Activated naive CD4-positive, alpha-beta T cell treated with anti-CD3 and anti-CD28 coated beads, Interleukin-2, amount 50 U/mL, for 72 hours (primary cell): ENCODE measurements at regions not wholly inside any gene's neighbourhood (a gene's known extent, or its start where the extent isn't known, plus 50 kb on each side); places are given as distances from the start of the nearest gene placed in this dataset.

Experiments used
- ATAC-seq, 2 donors: fragments of 150-1000 bp; cut with Tn5 transposase; 2 replicates each; pipeline ENCODE4 v1.10.0; 2021; ENCODE audit warnings: mild to moderate bottlenecking in 2 of 2, moderate library complexity in 2 of 2
- DNase-seq, 2 donors: peaks; one replicate each; pipeline ENCODE4 v3.0.0; 2021 to 2022; ENCODE audit warnings: low spot score in 2 of 2
- H3K27ac Mint-ChIP-seq, 2 donors: one replicate each; pipeline ENCODE4 v1.8.0; 2022; ENCODE audit warnings: mild to moderate bottlenecking in 2 of 2, mixed read lengths in 2 of 2
- H3K36me3 Mint-ChIP-seq, 2 donors: one replicate each; pipeline ENCODE4 v1.8.0; 2022; ENCODE audit warnings: mixed read lengths in 2 of 2
- H3K9me3 Mint-ChIP-seq, 2 donors: one replicate each; pipeline ENCODE4 v1.8.0; 2022; ENCODE audit warnings: mixed read lengths in 2 of 2

DNA sequence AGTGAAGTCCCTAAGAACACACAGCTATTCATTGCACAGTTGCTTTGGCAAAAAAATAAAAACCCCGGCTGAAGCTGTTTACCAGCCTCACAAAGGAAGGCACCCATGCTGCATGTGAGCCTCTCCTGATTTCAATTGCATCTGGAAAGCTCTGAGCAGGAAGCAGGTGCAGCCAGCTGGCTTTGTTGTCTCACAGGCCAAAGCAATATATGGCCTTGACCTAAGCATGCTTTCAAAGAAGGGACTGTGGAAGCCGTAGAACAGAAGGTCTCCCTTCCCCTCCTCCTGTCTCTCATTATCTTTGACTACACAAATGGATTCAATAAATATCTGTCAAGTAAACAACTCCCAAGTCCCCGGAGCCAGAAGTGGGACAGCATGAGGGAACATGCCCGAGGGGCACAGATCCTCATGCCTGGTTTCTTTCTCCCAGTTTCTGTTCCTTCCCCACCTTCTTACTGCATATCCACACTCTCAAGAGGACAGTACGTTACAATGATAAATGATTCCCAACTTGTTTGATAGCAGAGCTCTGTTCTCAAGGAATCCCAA lies 57.2 kb upstream of the PCSK2 start:
- DNase-seq (no peak), ATAC-seq (no peak)
- Mint-ChIP-seq H3K27ac (no peak overlapping the region), H3K36me3 (no peaks in the 10 kb centered on the region), H3K9me3 (peaks cover 6 to 12% of the 10 kb centered on the region in 2 donors)

GRCh38 chr20:17171746-17172280 lies 55.0 kb upstream of the PCSK2 start:
- ATAC-seq: no peak
- Mint-ChIP-seq H3K36me3 (no peaks in the 10 kb centered on the region), H3K27ac (no peak overlapping the region), H3K9me3 (peaks cover 10 to 12% of the 10 kb centered on the region in 2 donors)
- DNase-seq: no peak

- H3K36me3 Mint-ChIP-seq: peaks cover 0 to 1% of the 10 kb centered on the region in 2 donors
- H3K27ac Mint-ChIP-seq: no peak overlapping the region
- DNase-seq: no peak
- peaks cover 9 to 11% of the 10 kb centered on the region in 2 donors for H3K9me3 Mint-ChIP-seq
- no peak for ATAC-seq
Measured at GRCh38 chr20:17172836-17173516, 53.9 kb upstream of the PCSK2 start.
